HG02938 (cell line): ENCODE measurements at regions not wholly inside any gene's neighbourhood (a gene's known extent, or its start where the extent isn't known, plus 50 kb on each side); places are given as distances from the start of the nearest gene placed in this dataset.
"Not testable (repeated sequence)": the region's sequence is repeated elsewhere in the genome, so short reads cannot be mapped to it uniquely, and the experiment has no call there.

Experiments used
- ATAC-seq: cut with Tn5 transposase; IDR thresholded peaks from one replicate; pipeline ENCODE4 v1.9.1; 2021; ENCODE audit warnings: mild to moderate bottlenecking, moderate library complexity; ENCODE audit not compliant: unreplicated experiment

DNA sequence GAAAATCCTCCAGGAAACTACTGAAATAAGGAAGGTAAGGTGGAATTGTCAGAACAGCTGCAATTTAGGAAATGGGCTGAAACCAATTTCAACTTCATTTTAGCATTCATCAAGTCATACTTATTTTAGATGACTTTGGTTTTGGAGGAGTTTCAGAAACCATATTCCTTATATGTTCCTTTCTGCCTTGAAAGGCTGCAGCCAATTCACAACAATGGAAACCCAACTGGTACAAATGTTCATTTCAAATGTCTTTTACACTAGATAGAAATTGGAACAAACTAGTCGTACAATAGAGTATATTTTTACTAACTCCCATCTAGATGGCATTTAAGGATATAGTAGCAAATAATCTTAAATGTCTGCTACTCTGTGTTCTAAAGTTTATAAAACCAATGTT, 82.6 kb upstream of the ANKH start:
- ATAC-seq = no peak

GRCh38 chr5:14953075-14953607, 81.6 kb upstream of the ANKH start:
- ATAC-seq = no peak

DNA sequence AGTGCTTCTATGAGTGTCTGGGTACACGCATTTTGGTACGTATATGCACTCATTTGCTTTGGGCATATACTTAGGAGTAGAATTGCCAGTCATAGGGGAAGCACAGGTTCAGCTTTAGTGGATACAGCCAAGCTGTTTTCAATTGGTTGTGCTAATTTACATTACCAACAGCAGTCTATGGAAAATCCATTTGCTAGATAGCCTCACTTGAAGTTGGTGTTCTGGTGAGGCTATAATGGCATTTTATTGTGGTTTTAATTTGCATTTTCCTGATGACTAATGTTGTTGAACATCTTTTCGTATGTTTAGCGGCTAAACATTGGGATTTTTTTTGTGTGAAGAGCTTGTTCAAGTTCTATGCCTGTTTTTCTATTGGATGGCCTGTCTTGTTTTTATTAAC, 76.8 kb upstream of the ANKH start:
- no peak for ATAC-seq

GRCh38 chr5:14946815-14947620, 75.4 kb upstream of the ANKH start:
- ATAC-seq = peak; percentile 52

- no peak for ATAC-seq
Measured at GRCh38 chr5:14945450-14945849, 73.9 kb upstream of the ANKH start.

DNA sequence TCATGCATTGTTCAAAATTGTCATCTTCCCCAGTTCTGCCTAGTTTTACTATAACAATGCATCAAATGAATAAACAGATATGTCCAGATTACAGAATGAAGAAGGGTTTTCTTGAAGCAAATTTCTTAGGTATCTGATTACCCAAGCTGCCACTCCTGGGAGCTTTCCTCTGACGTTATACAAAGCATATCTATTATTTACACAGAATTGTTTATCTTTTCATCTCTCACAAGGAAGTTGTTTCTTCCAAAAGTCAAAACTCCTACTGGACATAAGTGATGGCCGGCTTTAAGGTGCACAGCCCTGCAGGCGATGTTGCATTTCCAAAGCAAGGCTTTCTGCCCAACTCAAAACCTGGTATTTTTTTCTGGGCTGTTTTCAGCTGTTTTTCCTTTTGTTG, 73.4 kb upstream of the ANKH start:
- no peak for ATAC-seq

- no peak for ATAC-seq
Measured at GRCh38 chr5:14944350-14944739, 72.8 kb upstream of the ANKH start.

DNA sequence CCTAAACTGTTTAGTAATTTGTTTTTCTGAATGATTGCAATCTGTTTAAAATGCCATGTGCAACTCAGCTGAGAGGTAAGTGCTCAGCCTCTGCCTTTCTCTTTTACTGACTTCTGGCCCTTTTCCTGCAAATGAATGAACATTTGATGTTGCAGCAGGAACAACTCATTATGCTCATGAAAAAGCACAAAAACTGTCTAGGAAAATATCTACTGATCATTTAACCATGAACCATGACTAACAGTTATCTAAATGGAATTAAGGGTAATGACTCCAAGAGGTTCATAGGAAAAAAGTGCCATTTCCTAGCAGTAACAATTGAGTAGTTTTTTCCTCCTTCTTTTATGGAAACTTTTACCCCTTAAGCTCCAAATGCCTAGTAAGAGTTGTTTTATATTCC, 70.6 kb upstream of the ANKH start:
- ATAC-seq = no peak

DNA sequence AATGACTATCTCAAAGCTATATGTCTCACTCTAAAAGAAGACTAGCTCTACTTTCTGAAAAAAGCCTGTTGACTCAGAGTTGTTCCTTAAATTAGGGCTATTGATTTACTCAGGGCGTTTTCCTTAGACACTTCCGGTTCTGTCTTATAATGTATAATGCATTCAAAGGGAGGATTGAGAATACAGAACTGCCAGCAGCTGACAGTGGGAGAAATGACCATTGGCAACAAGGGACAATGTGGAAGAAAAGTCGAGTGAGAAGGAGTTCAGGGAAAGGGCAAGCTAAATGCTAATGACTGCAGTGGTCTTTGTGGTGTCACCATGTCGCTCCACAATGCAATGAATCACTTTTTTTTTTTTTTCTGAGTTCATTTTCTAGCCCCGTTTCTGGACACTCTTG, 65.7 kb upstream of the ANKH start:
- no peak for ATAC-seq

DNA sequence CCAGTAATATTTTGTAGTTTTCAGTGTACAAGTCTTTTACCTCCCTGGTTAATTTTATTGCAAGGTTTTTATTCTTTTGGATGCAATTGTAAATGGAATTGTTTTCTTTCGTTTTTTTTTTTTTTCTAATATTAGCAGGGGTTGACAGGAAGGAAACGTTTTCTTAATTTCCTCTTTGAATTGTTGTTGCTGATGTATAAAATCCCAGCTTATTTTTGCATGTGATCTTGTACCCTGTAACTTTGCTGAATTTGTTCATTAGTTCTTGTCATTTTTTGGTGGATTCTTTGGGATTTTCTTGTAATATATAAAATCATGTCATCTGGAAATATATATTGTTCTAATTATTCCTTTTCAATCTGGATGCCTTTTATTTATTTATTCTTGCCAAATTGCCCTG, 65.0 kb upstream of the ANKH start:
- no peak for ATAC-seq

GRCh38 chr5:14935341-14935740, 63.8 kb upstream of the ANKH start:
- ATAC-seq = no peak

- ATAC-seq = no peak
Measured at GRCh38 chr5:14932902-14933469, 61.4 kb upstream of the ANKH start.

DNA sequence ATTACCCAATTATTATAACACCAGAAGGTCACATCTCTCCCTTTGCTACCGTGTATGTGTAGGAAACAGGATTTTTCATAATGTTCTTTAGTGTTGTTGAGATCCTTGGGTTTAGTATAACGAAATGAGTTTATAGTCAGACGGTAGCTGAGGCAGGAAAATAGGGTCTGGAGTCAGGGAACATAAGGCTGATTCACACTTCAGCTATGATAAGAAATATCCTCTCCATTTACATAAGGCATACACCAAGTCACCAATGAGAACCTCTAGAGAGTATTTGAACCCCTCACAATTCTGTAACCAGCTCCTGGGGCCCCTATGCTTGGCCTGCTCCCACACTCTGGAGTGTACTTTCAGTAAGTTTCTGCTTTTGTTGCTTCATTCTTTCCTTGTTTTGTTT, 58.9 kb upstream of the ANKH start:
- ATAC-seq = no peak

DNA sequence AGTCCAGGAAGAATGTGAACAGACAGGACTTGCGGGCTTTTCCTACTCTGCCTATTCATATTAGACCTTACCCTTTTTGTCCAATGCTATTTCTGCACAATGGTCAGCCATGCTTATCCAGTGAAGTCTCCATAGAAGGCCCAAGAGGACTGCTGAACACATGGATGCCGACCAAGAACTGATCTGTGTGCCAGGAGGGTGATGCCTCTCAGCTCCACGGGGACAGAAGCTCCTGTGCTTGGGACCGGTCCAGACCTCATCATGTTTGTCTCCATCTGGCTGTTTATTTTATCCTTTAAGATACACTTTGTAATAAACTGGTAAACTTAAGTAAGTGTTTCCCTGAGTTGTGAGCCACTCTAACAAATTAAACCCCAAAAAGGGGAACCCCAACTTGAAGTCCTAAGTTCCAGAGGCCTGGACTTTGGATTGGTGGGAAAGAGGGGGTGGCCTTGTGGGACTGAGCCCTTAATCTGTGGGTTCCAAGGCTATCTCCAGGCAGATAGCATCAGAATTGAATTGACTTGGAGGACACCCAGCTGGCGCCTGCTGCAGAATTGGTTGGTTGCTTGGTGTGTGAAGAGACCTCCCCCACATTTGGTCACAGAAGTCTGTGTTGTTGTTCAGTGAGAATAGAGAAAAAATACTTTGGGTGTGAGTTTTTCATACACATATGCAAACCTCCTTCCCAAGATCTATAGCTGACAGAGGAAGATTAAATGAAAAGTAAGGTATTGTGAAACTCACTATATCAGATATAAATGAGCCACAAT, 57.9 kb upstream of the ANKH start:
- ATAC-seq = no peak

DNA sequence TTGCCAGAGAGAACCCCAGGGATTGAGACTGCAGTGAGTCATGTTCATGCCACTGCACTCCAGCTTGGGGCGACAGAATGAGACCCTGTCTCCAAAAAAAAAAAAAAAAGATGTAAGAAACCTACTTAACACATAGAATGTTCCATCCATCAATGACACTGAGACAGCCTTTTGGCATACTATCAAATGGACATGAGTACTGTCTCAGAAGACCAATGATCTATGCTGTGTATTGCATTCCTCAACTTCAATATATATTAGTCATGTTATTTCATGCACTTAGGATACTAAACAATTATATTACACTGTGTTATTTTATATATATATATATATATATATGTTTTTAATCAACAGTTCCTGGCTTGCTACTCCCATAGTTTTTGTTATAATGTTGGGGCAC, 57.1 kb upstream of the ANKH start:
- ATAC-seq = no peak

- no peak for ATAC-seq
Measured at GRCh38 chr5:14925326-14925725, 53.7 kb upstream of the ANKH start.

DNA sequence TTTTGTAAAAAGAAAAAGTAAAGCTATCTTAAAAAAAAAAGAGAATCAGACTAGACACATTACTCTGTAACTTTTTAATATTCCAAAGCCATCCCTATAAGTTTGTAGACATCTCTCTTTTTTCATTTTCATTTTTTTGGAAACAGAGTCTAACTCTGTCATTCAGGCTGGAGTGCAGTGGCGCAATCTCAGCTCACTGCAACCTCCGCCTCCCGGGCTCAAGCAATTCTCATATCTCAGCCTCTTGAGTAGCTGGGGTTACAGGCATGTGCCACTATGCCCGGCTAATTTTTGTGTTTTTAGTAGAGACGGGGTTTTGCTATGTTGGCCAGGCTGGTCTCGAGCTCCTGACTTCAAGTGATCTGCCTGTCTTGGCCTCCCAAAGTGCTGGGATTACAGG, 51.4 kb upstream of the ANKH start:
- ATAC-seq = not testable (repeated sequence)

- no peak for ATAC-seq
Measured at GRCh38 chr5:14922456-14922855, 50.9 kb upstream of the ANKH start.
